Mesenchymal stem cell (in vitro differentiated cells and primary cell): ENCODE measurements at regions not wholly inside any gene's neighbourhood (a gene's known extent, or its start where the extent isn't known, plus 50 kb on each side); places are given as distances from the start of the nearest gene placed in this dataset.

Source experiments
- DNase-seq: peaks from one replicate; pipeline ENCODE4 v3.0.0-alpha.2; 2013
- H2AFZ ChIP-seq: one replicate; pipeline ENCODE4 v1.6.1; 2013; ENCODE audit warnings: low read depth, mild to moderate bottlenecking, control low read depth, inconsistent platforms, low read length, moderate library complexity
- H2AK5ac ChIP-seq: 2 replicates; pipeline ENCODE4 v1.6.1; 2013; ENCODE audit warnings: low read length, moderate library complexity, mild to moderate bottlenecking, inconsistent platforms; ENCODE audit not compliant: severe bottlenecking
- H2BK120ac ChIP-seq: one replicate; pipeline ENCODE4 v1.6.1; 2013; ENCODE audit warnings: low read depth, mild to moderate bottlenecking, inconsistent platforms, low read length, moderate library complexity
- H2BK12ac ChIP-seq, 2 experiments: one replicate each; pipeline ENCODE4 v1.6.1; 2013; ENCODE audit warnings: inconsistent platforms in 2 of 2, low read length in 2 of 2, mild to moderate bottlenecking in 2 of 2, moderate library complexity in 2 of 2, control low read depth in 1 of 2
- H2BK15ac ChIP-seq: one replicate; pipeline ENCODE4 v1.6.1; 2013; ENCODE audit warnings: mild to moderate bottlenecking, low read depth, inconsistent platforms; ENCODE audit not compliant: poor library complexity, severe bottlenecking
- H2BK5ac ChIP-seq: 2 replicates; pipeline ENCODE4 v1.6.1; 2013; ENCODE audit warnings: low read depth, mild to moderate bottlenecking, low read length, control low read depth, inconsistent platforms; ENCODE audit not compliant: poor library complexity, severe bottlenecking
- H3K14ac ChIP-seq, 2 experiments: one replicate each; pipeline ENCODE4 v1.6.1; 2013; ENCODE audit warnings: inconsistent platforms in 2 of 2, low read length in 2 of 2, control low read depth in 1 of 2, mild to moderate bottlenecking in 1 of 2, moderate library complexity in 1 of 2
- H3K18ac ChIP-seq, 2 experiments: one replicate each; pipeline ENCODE4 v1.6.1; 2013; ENCODE audit warnings: inconsistent platforms in 2 of 2, low read length in 2 of 2, control low read depth in 1 of 2, low read depth in 1 of 2, mild to moderate bottlenecking in 1 of 2
- H3K23ac ChIP-seq, 2 experiments: one replicate each; pipeline ENCODE4 v1.6.1; 2013; ENCODE audit warnings: inconsistent platforms in 2 of 2, low read length in 2 of 2, mild to moderate bottlenecking in 2 of 2, moderate library complexity in 2 of 2, control low read depth in 1 of 2
- H3K27ac ChIP-seq: 2 replicates; pipeline ENCODE4 v1.5.1; 2013; ENCODE audit warnings: mild to moderate bottlenecking, moderate library complexity, low read length, control low read depth, inconsistent platforms; ENCODE audit not compliant: poor library complexity, severe bottlenecking
- H3K27me3 ChIP-seq, 2 experiments: 2 replicates each; pipeline versions ENCODE4 v1.6.1 to v1.7.0; 2013; ENCODE audit warnings: low read length in 2 of 2, mild to moderate bottlenecking in 2 of 2, moderate library complexity in 2 of 2, control low read depth in 1 of 2, inconsistent platforms in 1 of 2; ENCODE audit not compliant: control insufficient read depth in 1 of 2, insufficient read depth in 1 of 2
- H3K36me3 ChIP-seq, 2 experiments: 2 replicates each; pipeline versions ENCODE4 v1.6.1 to v1.7.0; 2013; ENCODE audit warnings: low read length in 2 of 2, control low read depth in 1 of 2, inconsistent platforms in 1 of 2, low read depth in 1 of 2, mild to moderate bottlenecking in 1 of 2; ENCODE audit not compliant: insufficient read depth in 2 of 2, control insufficient read depth in 1 of 2
- H3K4ac ChIP-seq, 2 experiments: one replicate each; pipeline ENCODE4 v1.6.1; 2013; ENCODE audit warnings: inconsistent platforms in 2 of 2, low read length in 2 of 2, mild to moderate bottlenecking in 2 of 2, moderate library complexity in 2 of 2, control low read depth in 1 of 2, low read depth in 1 of 2
- H3K4me1 ChIP-seq: 2 replicates; pipeline ENCODE4 v1.6.1; 2013; ENCODE audit warnings: low read depth, low read length, control low read depth; ENCODE audit not compliant: control insufficient read depth, insufficient read depth
- H3K4me2 ChIP-seq: 2 replicates; pipeline ENCODE4 v1.6.1; 2013; ENCODE audit warnings: low read length, mild to moderate bottlenecking, inconsistent platforms; ENCODE audit not compliant: poor library complexity, severe bottlenecking
- H3K4me3 ChIP-seq, 2 experiments: 2 replicates each; pipeline versions ENCODE4 v1.5.1 to v1.7.0; 2013; ENCODE audit warnings: low read length in 2 of 2, mild to moderate bottlenecking in 2 of 2, control low read depth in 1 of 2, low read depth in 1 of 2; ENCODE audit not compliant: insufficient read depth in 1 of 2
- H3K79me1 ChIP-seq: replicated peaks from 2 replicates; pipeline ENCODE4 v1.6.1; 2013; ENCODE audit warnings: mild to moderate bottlenecking, control low read depth, low read length, inconsistent platforms; ENCODE audit not compliant: poor library complexity, severe bottlenecking
- H3K9ac ChIP-seq: 2 replicates; pipeline ENCODE4 v1.7.0; 2013; ENCODE audit warnings: mild to moderate bottlenecking, low read length, moderate library complexity
- H3K9me3 ChIP-seq: 2 replicates; pipeline ENCODE4 v1.7.0; 2013; ENCODE audit warnings: mild to moderate bottlenecking, low read length; ENCODE audit not compliant: control insufficient read depth
- H4K8ac ChIP-seq: one replicate; pipeline ENCODE4 v1.6.1; 2013; ENCODE audit warnings: inconsistent platforms, mild to moderate bottlenecking, low read length, moderate library complexity
- H4K91ac ChIP-seq: one replicate; pipeline ENCODE4 v1.6.1; 2013; ENCODE audit warnings: mild to moderate bottlenecking, low read length, inconsistent platforms
- WGBS: methylation state at CpG from one replicate; pipeline ENCODE4 v1.1.7; 2013; ENCODE audit warnings: mixed read lengths; 5-methylcytosine and 5-hydroxymethylcytosine counted together

GRCh38 chr1:184141361-184141880 is 89.9 kb downstream of the TSEN15 start:
- Histone ChIP-seq H3K9me3 (no peaks in the 10 kb centered on the region), H2BK120ac (no peak overlapping the region), H3K36me3 (no peaks in the 10 kb centered on the region), H2AK5ac (no peak overlapping the region), H2AFZ (no peak overlapping the region), H3K27me3 (peaks cover 0 to 5% of the 10 kb centered on the region in 2 experiments), H4K8ac (no peak overlapping the region), H3K27ac (no peak overlapping the region), H3K14ac (no peak overlapping the region), H2BK15ac (no peak overlapping the region), H2BK5ac (no peak overlapping the region), H2BK12ac (no peak overlapping the region), H3K4ac (no peak overlapping the region), H3K18ac (no peak overlapping the region), H3K4me3 (no peak overlapping the region), H3K9ac (no peak overlapping the region), H3K4me2 (no peak overlapping the region), H3K4me1 (no peaks in the 10 kb centered on the region), H3K23ac (no peak overlapping the region), H4K91ac (no peak overlapping the region), H3K79me1 (no peaks in the 10 kb centered on the region)
- DNase-seq, result no peak
- WGBS, result 98% methylated on average over 6 of the region's 6 CpGs

- Histone ChIP-seq H3K36me3 (no peaks in the 10 kb centered on the region), H3K9me3 (no peaks in the 10 kb centered on the region), H3K79me1 (no peaks in the 10 kb centered on the region), H4K91ac (peak overlapping the region; percentile 10), H3K9ac (no peak overlapping the region), H2AFZ (no peak overlapping the region), H2BK12ac (peak overlapping the region in 1 of 2 experiments; percentile 76), H3K4me2 (no peak overlapping the region), H3K18ac (no peak overlapping the region), H3K23ac (no peak overlapping the region), H2BK15ac (no peak overlapping the region), H3K27me3 (peaks cover 0 to 5% of the 10 kb centered on the region in 2 experiments), H3K4me1 (no peaks in the 10 kb centered on the region), H3K14ac (no peak overlapping the region), H2AK5ac (no peak overlapping the region), H4K8ac (no peak overlapping the region), H3K27ac (no peak overlapping the region), H2BK120ac (peak overlapping the region; percentile 54), H3K4ac (no peak overlapping the region), H2BK5ac (no peak overlapping the region), H3K4me3 (no peak overlapping the region)
- DNase-seq, result peak; percentile 92
- 64% methylated on average over 5 of the region's 5 CpGs for WGBS
These were observed 91.9 kb downstream of the TSEN15 start for GRCh38 chr1:184143449-184143848.

- no peak overlapping the region for H3K14ac ChIP-seq
- no peak overlapping the region for H2AK5ac ChIP-seq
- no peak overlapping the region for H2BK5ac ChIP-seq
- H3K27me3 ChIP-seq, result peaks cover 0 to 5% of the 10 kb centered on the region in 2 experiments
- no peak overlapping the region for H4K8ac ChIP-seq
- no peak overlapping the region for H3K9ac ChIP-seq
- no peak overlapping the region for H4K91ac ChIP-seq
- no peak overlapping the region for H3K27ac ChIP-seq
- H3K4me2 ChIP-seq, result no peak overlapping the region
- H2BK15ac ChIP-seq, result no peak overlapping the region
- no peak overlapping the region for H3K18ac ChIP-seq
- no peak overlapping the region for H3K23ac ChIP-seq
- no peak overlapping the region for H2AFZ ChIP-seq
- H3K79me1 ChIP-seq, result no peaks in the 10 kb centered on the region
- no peaks in the 10 kb centered on the region for H3K4me1 ChIP-seq
- H3K4me3 ChIP-seq, result no peak overlapping the region
- no peak overlapping the region for H3K4ac ChIP-seq
- no peak for DNase-seq
- no peak overlapping the region for H2BK120ac ChIP-seq
- H3K9me3 ChIP-seq, result no peaks in the 10 kb centered on the region
- H3K36me3 ChIP-seq, result no peaks in the 10 kb centered on the region
- WGBS, result 96% methylated on average over 5 of the region's 5 CpGs
- H2BK12ac ChIP-seq, result no peak overlapping the region
These were observed 93.6 kb downstream of the TSEN15 start for GRCh38 chr1:184145083-184145482.

- no peak overlapping the region for H3K14ac ChIP-seq
- H2BK120ac ChIP-seq, result no peak overlapping the region
- H3K79me1 ChIP-seq, result no peaks in the 10 kb centered on the region
- no peak for DNase-seq
- no peak overlapping the region for H3K18ac ChIP-seq
- H3K4me2 ChIP-seq, result no peak overlapping the region
- no peak overlapping the region for H4K8ac ChIP-seq
- no peaks in the 10 kb centered on the region for H3K9me3 ChIP-seq
- no peak overlapping the region for H2BK5ac ChIP-seq
- no peaks in the 10 kb centered on the region for H3K36me3 ChIP-seq
- no peak overlapping the region for H3K4me3 ChIP-seq
- H4K91ac ChIP-seq, result no peak overlapping the region
- no peak overlapping the region for H3K4ac ChIP-seq
- H3K9ac ChIP-seq, result no peak overlapping the region
- H3K27me3 ChIP-seq, result peaks cover 0 to 5% of the 10 kb centered on the region in 2 experiments
- no peak overlapping the region for H3K23ac ChIP-seq
- 96% methylated on average over 2 of the region's 4 CpGs for WGBS
- no peak overlapping the region for H2AK5ac ChIP-seq
- H3K4me1 ChIP-seq, result peaks cover 2% of the 10 kb centered on the region
- H2BK15ac ChIP-seq, result no peak overlapping the region
- no peak overlapping the region for H2BK12ac ChIP-seq
- H3K27ac ChIP-seq, result no peak overlapping the region
- H2AFZ ChIP-seq, result no peak overlapping the region
These were observed 94.7 kb downstream of the TSEN15 start for GRCh38 chr1:184146202-184146601.
